ENCODE measurements at regions not wholly inside any gene's neighbourhood (a gene's known extent, or its start where the extent isn't known, plus 50 kb on each side); places are given as distances from the start of the nearest gene placed in this dataset.

- no peak for TF ChIP-seq EZH2 (IDR thresholded peaks at IDR 0.05; ENCODE audit: low read length, missing control alignments)
- TF ChIP-seq, protein P1, sequence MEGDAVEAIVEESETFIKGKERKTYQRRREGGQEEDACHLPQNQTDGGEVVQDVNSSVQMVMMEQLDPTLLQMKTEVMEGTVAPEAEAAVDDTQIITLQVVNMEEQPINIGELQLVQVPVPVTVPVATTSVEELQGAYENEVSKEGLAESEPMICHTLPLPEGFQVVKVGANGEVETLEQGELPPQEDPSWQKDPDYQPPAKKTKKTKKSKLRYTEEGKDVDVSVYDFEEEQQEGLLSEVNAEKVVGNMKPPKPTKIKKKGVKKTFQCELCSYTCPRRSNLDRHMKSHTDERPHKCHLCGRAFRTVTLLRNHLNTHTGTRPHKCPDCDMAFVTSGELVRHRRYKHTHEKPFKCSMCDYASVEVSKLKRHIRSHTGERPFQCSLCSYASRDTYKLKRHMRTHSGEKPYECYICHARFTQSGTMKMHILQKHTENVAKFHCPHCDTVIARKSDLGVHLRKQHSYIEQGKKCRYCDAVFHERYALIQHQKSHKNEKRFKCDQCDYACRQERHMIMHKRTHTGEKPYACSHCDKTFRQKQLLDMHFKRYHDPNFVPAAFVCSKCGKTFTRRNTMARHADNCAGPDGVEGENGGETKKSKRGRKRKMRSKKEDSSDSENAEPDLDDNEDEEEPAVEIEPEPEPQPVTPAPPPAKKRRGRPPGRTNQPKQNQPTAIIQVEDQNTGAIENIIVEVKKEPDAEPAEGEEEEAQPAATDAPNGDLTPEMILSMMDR (conservative IDR thresholded peaks at IDR 0.05 in 1 of 2, IDR thresholded peaks at IDR 0.05 in 1 of 2; ENCODE audit: low read depth in 1 of 2, low read length in 2 of 2), result peak; percentile 62 to 80
- Histone ChIP-seq H3K4me1 (ENCODE audit: control insufficient read depth, extremely low read depth, insufficient read depth, low read length) (no peaks in the 10 kb centered on the region), H3K36me3 (ENCODE audit: control insufficient read depth, insufficient read depth, low read length) (no peaks in the 10 kb centered on the region)
These were observed 381.6 kb downstream of the TYW1 start for GRCh38 chr7:67377939-67378862.

DNA sequence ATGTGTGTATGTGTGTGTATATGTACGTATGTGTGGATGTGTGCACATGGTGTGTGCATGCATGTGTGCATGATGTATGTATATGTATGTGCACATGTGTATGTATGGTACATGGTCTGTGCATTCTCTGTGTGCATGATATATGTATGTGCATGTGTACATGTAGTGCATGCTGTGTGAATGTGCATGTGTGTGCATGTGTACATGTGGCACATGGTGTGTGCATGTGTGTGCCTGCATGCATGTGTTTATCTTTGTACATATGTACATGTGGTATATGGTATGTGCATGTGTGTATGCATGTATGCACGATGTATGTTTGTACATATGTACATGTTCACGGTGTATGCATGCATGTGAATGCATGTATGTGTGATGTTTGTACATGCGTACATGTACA, 383.7 kb downstream of the TYW1 start:
- H3K27ac ChIP-seq (ENCODE audit: insufficient read depth, low read length), result no peak overlapping the region
- no peak overlapping the region for H3K4me3 ChIP-seq (replicated peaks in 1 of 4; ENCODE audit: control extremely low read depth in 1 of 4, insufficient read depth in 1 of 4, low read depth in 3 of 4, low read length in 4 of 4)
- no peaks in the 10 kb centered on the region for H3K4me1 ChIP-seq (ENCODE audit: control insufficient read depth, extremely low read depth, insufficient read depth, low read length)
- TF ChIP-seq EZH2 (IDR thresholded peaks at IDR 0.05; ENCODE audit: low read length, missing control alignments), result no peak
- TF ChIP-seq, protein P1 (conservative IDR thresholded peaks at IDR 0.05 in 1 of 2, IDR thresholded peaks at IDR 0.05 in 1 of 2; ENCODE audit: low read depth in 1 of 2, low read length in 2 of 2), result no peak
- H3K4me2 ChIP-seq (ENCODE audit: extremely low read depth, insufficient read depth, low read length), result no peak overlapping the region
- no peaks in the 10 kb centered on the region for H3K79me2 ChIP-seq (ENCODE audit: control insufficient read depth, insufficient read depth, low read length)
- DNase-seq (ENCODE audit: low read depth in 2 of 2), result no peak
- no peak overlapping the region for H3K9ac ChIP-seq (ENCODE audit: insufficient read depth, low read length)
- H3K27me3 ChIP-seq (ENCODE audit: control insufficient read depth, insufficient read depth, low read length), result no peaks in the 10 kb centered on the region
- H3K9me3 ChIP-seq (ENCODE audit: control insufficient read depth, insufficient read depth, low read depth, low read length), result peaks cover 3% of the 10 kb centered on the region
- no peak overlapping the region for H2AFZ ChIP-seq (ENCODE audit: low read length)
- H3K36me3 ChIP-seq (ENCODE audit: control insufficient read depth, insufficient read depth, low read length), result no peaks in the 10 kb centered on the region
- H4K20me1 ChIP-seq (ENCODE audit: control insufficient read depth, extremely low read depth, insufficient read depth, low read length), result no peaks in the 10 kb centered on the region

More at GRCh38 chr7:67377939-67378862, 381.6 kb downstream of the TYW1 start:
- H3K79me2 ChIP-seq (ENCODE audit: control insufficient read depth, insufficient read depth, low read length), result no peaks in the 10 kb centered on the region
- no peaks in the 10 kb centered on the region for H3K27me3 ChIP-seq (ENCODE audit: control insufficient read depth, insufficient read depth, low read length)
- DNase-seq (ENCODE audit: low read depth in 2 of 2), result peak; percentile 61 to 63
- H3K4me3 ChIP-seq (replicated peaks in 1 of 4; ENCODE audit: control extremely low read depth in 1 of 4, insufficient read depth in 1 of 4, low read depth in 3 of 4, low read length in 4 of 4), result no peak overlapping the region
- H2AFZ ChIP-seq (ENCODE audit: low read length), result no peak overlapping the region
- H3K27ac ChIP-seq (ENCODE audit: insufficient read depth, low read length), result no peak overlapping the region
- H3K9ac ChIP-seq (ENCODE audit: insufficient read depth, low read length), result no peak overlapping the region
- no peaks in the 10 kb centered on the region for H4K20me1 ChIP-seq (ENCODE audit: control insufficient read depth, extremely low read depth, insufficient read depth, low read length)
- H3K4me2 ChIP-seq (ENCODE audit: extremely low read depth, insufficient read depth, low read length), result no peak overlapping the region
- H3K9me3 ChIP-seq (ENCODE audit: control insufficient read depth, insufficient read depth, low read depth, low read length), result peaks cover 3% of the 10 kb centered on the region

GRCh38 chr7:67380858-67381257, 384.2 kb downstream of the TYW1 start:
- H3K9me3 ChIP-seq (ENCODE audit: control insufficient read depth, insufficient read depth, low read depth, low read length), result peaks cover 3% of the 10 kb centered on the region
- H3K36me3 ChIP-seq (ENCODE audit: control insufficient read depth, insufficient read depth, low read length), result no peaks in the 10 kb centered on the region
- no peak for TF ChIP-seq EZH2 (IDR thresholded peaks at IDR 0.05; ENCODE audit: low read length, missing control alignments)
- TF ChIP-seq, protein P1 (conservative IDR thresholded peaks at IDR 0.05 in 1 of 2, IDR thresholded peaks at IDR 0.05 in 1 of 2; ENCODE audit: low read depth in 1 of 2, low read length in 2 of 2), result no peak
- H3K4me2 ChIP-seq (ENCODE audit: extremely low read depth, insufficient read depth, low read length), result no peak overlapping the region
- H4K20me1 ChIP-seq (ENCODE audit: control insufficient read depth, extremely low read depth, insufficient read depth, low read length), result no peaks in the 10 kb centered on the region
- H3K27ac ChIP-seq (ENCODE audit: insufficient read depth, low read length), result no peak overlapping the region
- H3K79me2 ChIP-seq (ENCODE audit: control insufficient read depth, insufficient read depth, low read length), result no peaks in the 10 kb centered on the region
- no peak overlapping the region for H3K4me3 ChIP-seq (replicated peaks in 1 of 4; ENCODE audit: control extremely low read depth in 1 of 4, insufficient read depth in 1 of 4, low read depth in 3 of 4, low read length in 4 of 4)
- no peaks in the 10 kb centered on the region for H3K27me3 ChIP-seq (ENCODE audit: control insufficient read depth, insufficient read depth, low read length)
- no peak overlapping the region for H2AFZ ChIP-seq (ENCODE audit: low read length)
- no peak overlapping the region for H3K9ac ChIP-seq (ENCODE audit: insufficient read depth, low read length)
- no peak for DNase-seq (ENCODE audit: low read depth in 2 of 2)
- no peaks in the 10 kb centered on the region for H3K4me1 ChIP-seq (ENCODE audit: control insufficient read depth, extremely low read depth, insufficient read depth, low read length)

Measured in fibroblast of lung (primary cell).